SK-N-MC (cell line): ENCODE measurements at regions not wholly inside any gene's neighbourhood (a gene's known extent, or its start where the extent isn't known, plus 50 kb on each side); places are given as distances from the start of the nearest gene placed in this dataset.

Source experiments
- EZH2 ChIP-seq: fragments of 200-600 bp; sonication (generic); IDR thresholded peaks from one replicate; pipeline ENCODE4 v1.6.1; 2017; ENCODE audit warnings: antibody characterized with exemption
- FOXP2 ChIP-seq: optimal IDR thresholded peaks from 2 replicates; pipeline ENCODE3; 2011; ENCODE audit warnings: mild to moderate bottlenecking, moderate library complexity; ENCODE audit not compliant: insufficient read depth; ENCODE audit errors: extremely low read length, control extremely low read depth
- POLR2AphosphoS5 ChIP-seq: IDR thresholded peaks from 2 replicates; pipeline ENCODE4 v1.6.1; 2012; ENCODE audit warnings: mild to moderate bottlenecking, low read depth, low read length, borderline replicate concordance

DNA sequence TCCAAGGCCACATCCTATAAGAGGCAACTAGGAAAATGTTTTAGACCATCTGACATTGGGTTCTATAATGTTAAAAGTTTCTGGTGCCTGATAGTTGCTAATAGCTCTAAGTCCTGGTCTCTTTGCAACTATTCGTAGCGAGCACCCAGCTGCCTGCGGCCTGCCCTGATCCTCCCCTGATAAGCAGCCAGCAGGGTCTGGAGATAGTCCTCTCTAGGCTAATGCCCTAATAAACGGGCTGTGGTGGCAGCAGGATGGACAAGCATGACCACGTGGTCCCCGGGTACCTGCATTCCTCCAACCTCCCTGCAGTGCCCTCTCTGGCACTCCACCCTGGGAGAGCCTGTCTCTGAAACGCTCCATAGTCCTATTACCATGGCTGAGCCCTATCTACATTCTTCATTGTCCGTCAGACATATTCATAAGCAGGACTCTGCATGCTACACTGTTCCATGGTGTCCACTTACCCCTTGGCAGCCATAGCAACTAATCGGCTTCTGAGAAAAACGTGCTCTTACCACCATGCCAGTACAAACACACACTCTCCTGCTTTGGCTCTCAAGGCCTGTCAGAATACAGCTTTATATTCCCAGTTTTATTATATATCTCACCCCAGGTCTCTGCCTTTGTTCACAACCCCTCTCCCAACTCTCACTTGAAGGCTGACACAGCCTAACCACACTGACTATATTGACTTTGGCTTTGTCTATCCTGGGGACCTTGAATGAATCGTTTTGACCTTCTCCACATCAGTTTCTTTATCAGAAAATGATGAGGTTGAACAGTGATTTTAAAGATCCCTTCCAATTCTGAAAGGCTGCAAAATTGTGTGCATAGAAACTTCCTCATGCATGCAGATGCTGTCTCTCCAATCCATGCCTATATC, 49.9 kb upstream of the DAPK1 start:
- TF ChIP-seq EZH2 (no peak), POLR2AphosphoS5 (no peak), FOXP2 (no peak)
